HCT116 (cell line): ENCODE measurements at regions not wholly inside any gene's neighbourhood (a gene's known extent, or its start where the extent isn't known, plus 50 kb on each side); places are given as distances from the start of the nearest gene placed in this dataset.

Source experiments
- ATAC-seq: fragments of 200-7000 bp; cut with Tn5 transposase; 2 replicates; pipeline ENCODE4 v1.9.1; 2020; ENCODE audit warnings: mild to moderate bottlenecking, moderate library complexity
- BruUV-seq: library from RNA; stranded (reverse); fragments of 400-500 nt; replicated peaks from 2 replicates; lab custom pipeline; 2021; lab: Mats Ljungman, UMichigan
- CTCF ChIA-PET: fragments of 300-600 bp; sonication (Branson Sonifier 250); formaldehyde crosslinking; loops from one replicate; lab custom pipeline; 2021; ENCODE audit warnings: antibody characterized with exemption; lab: Charles Lee
- POLR2A ChIA-PET: fragments of 300-600, 350-600 bp; sonication (Branson Sonifier 250); formaldehyde crosslinking; loops from one replicate; lab custom pipeline; 2021; ENCODE audit warnings: antibody characterized with exemption; lab: Charles Lee
- RAD21 ChIA-PET, 2 experiments: fragments of 300-600 bp; sonication (Branson Sonifier 250); formaldehyde crosslinking; loops; one replicate each; lab custom pipeline; 2023; ENCODE audit warnings: low total read pairs in 2 of 2; ENCODE audit not compliant: uncharacterized antibody in 2 of 2, unreplicated experiment in 2 of 2, low non-redundant PET in 1 of 2; lab: Charles Lee
- DNase-seq: peaks from one replicate; pipeline ENCODE4 v3.0.0-alpha.2; 2010; ENCODE audit warnings: low read depth, low spot score
- H2AFZ ChIP-seq: fragments of 200-600 bp; shearing (Covaris generic), sonication (generic); 2 replicates; pipeline ENCODE4 v1.6.1; 2017; ENCODE audit warnings: low read depth, mixed run types, mixed read lengths, antibody characterized with exemption, low read length; ENCODE audit not compliant: poor library complexity, severe bottlenecking
- H3K27ac ChIP-seq: 2 replicates; pipeline ENCODE4 v1.5.1; 2012; ENCODE audit warnings: low read depth, low read length
- H3K27me3 ChIP-seq: fragments of 200-600 bp; sonication (generic); 2 replicates; pipeline ENCODE4 v1.6.1; 2016; ENCODE audit warnings: mixed run types, low read length, mixed read lengths; ENCODE audit not compliant: insufficient read depth
- H3K36me3 ChIP-seq, 2 experiments: fragments of 200-500 bp in 1 of 2; fragments of 200-600 bp in 1 of 2; sonication (Bioruptor generic) in 1 of 2; sonication (generic) in 1 of 2; 2 replicates each; pipeline versions ENCODE4 v1.5.1 to v1.6.1; 2014 to 2016; ENCODE audit warnings: low read length in 2 of 2, inconsistent platforms in 1 of 2, mixed read lengths in 1 of 2, mixed run types in 1 of 2; ENCODE audit not compliant: insufficient read depth in 2 of 2, control insufficient read depth in 1 of 2
- H3K4me1 ChIP-seq, 2 experiments: fragments of 200-600 bp in 1 of 2; sonication (generic) in 1 of 2; 2 replicates each; pipeline versions ENCODE4 v1.5.1 to v1.6.1; 2012 to 2017; ENCODE audit warnings: low read length in 2 of 2, inconsistent platforms in 1 of 2, mild to moderate bottlenecking in 1 of 2, mixed read lengths in 1 of 2, mixed run types in 1 of 2, moderate library complexity in 1 of 2; ENCODE audit not compliant: insufficient read depth in 2 of 2, control insufficient read depth in 1 of 2
- H3K4me2 ChIP-seq: fragments of 200-600 bp; sonication (generic); 2 replicates; pipeline ENCODE4 v1.6.1; 2017; ENCODE audit warnings: mixed run types, low read length, mixed read lengths
- H3K4me3 ChIP-seq, 2 experiments: fragments of 200-600 bp in 1 of 2; sonication (generic) in 1 of 2; replicated peaks in 1 of 2; 2 replicates each; pipeline ENCODE4 v1.5.1; 2011 to 2016; ENCODE audit warnings: low read length in 2 of 2, control low read depth in 1 of 2, low read depth in 1 of 2, mild to moderate bottlenecking in 1 of 2, mixed read lengths in 1 of 2, mixed run types in 1 of 2
- H3K79me2 ChIP-seq: fragments of 200-600 bp; sonication (generic); 2 replicates; pipeline ENCODE4 v1.6.1; 2017; ENCODE audit warnings: mild to moderate bottlenecking, mixed run types, low read length, moderate library complexity, mixed read lengths; ENCODE audit not compliant: insufficient read depth
- H3K9ac ChIP-seq: fragments of 200-600 bp; sonication (generic); 2 replicates; pipeline ENCODE4 v1.6.1; 2016; ENCODE audit warnings: low read length, mixed read lengths
- H3K9me2 ChIP-seq: fragments of 200-600 bp; sonication (generic), shearing (Covaris generic); 2 replicates; pipeline ENCODE4 v1.6.1; 2017; ENCODE audit warnings: mixed run types, mild to moderate bottlenecking, moderate library complexity; ENCODE audit not compliant: insufficient read depth
- H3K9me3 ChIP-seq, 2 experiments: fragments of 200-500 bp in 1 of 2; fragments of 200-600 bp in 1 of 2; sonication (Bioruptor generic) in 1 of 2; sonication (generic) in 1 of 2; 2 replicates each; pipeline ENCODE4 v1.6.1; 2014 to 2017; ENCODE audit warnings: low read length in 2 of 2, mixed read lengths in 2 of 2, inconsistent platforms in 1 of 2, low read depth in 1 of 2, mild to moderate bottlenecking in 1 of 2, mixed run types in 1 of 2, moderate library complexity in 1 of 2; ENCODE audit not compliant: control insufficient read depth in 1 of 2, insufficient read depth in 1 of 2
- H4K20me1 ChIP-seq: fragments of 200-600 bp; sonication (generic), shearing (Covaris generic); 2 replicates; pipeline ENCODE4 v1.6.1; 2017; ENCODE audit warnings: mixed run types, mild to moderate bottlenecking, moderate library complexity; ENCODE audit not compliant: insufficient read depth
- ATF3 ChIP-seq: IDR thresholded peaks from 2 replicates; pipeline ENCODE4 v1.6.1; 2012
- CEBPB ChIP-seq: IDR thresholded peaks from 2 replicates; pipeline ENCODE4 v1.6.1; 2012; ENCODE audit warnings: low read depth
- CTCF ChIP-seq, 3 experiments: fragments of 200-600 bp in 1 of 3; sonication (generic) in 1 of 3; IDR thresholded peaks in 2 of 3; conservative IDR thresholded peaks in 1 of 3; 2 replicates each; pipeline ENCODE4 v1.5.1; 2012 to 2017; ENCODE audit warnings: low read depth in 2 of 3, low read length in 2 of 3, antibody characterized with exemption in 1 of 3, borderline replicate concordance in 1 of 3, control low read depth in 1 of 3, mild to moderate bottlenecking in 1 of 3, mixed read lengths in 1 of 3, mixed run types in 1 of 3, moderate library complexity in 1 of 3; ENCODE audit not compliant: insufficient read depth in 1 of 3
- EGR1 ChIP-seq: IDR thresholded peaks from 2 replicates; pipeline ENCODE4 v1.6.1; 2012; ENCODE audit warnings: low read depth
- ELF1 ChIP-seq: IDR thresholded peaks from 2 replicates; pipeline ENCODE4 v1.6.1; 2012; ENCODE audit warnings: low read depth, borderline replicate concordance
- EZH2phosphoT487 ChIP-seq: fragments of 200-600 bp; IDR thresholded peaks from 2 replicates; pipeline ENCODE4 v1.6.1; 2018; ENCODE audit warnings: antibody characterized with exemption, borderline replicate concordance
- FOSL1 ChIP-seq: IDR thresholded peaks from 2 replicates; pipeline ENCODE4 v1.6.1; 2012; ENCODE audit warnings: low read depth
- JUND ChIP-seq: IDR thresholded peaks from 2 replicates; pipeline ENCODE4 v1.6.1; 2012
- POLR2AphosphoS5 ChIP-seq: IDR thresholded peaks from 2 replicates; pipeline ENCODE4 v1.6.1; 2011; ENCODE audit warnings: mild to moderate bottlenecking, low read depth, low read length, moderate library complexity
- RAD21 ChIP-seq: IDR thresholded peaks from 2 replicates; pipeline ENCODE4 v1.6.1; 2012; ENCODE audit warnings: low read depth, mild to moderate bottlenecking
- REST ChIP-seq: IDR thresholded peaks from 2 replicates; pipeline ENCODE4 v1.6.1; 2012; ENCODE audit warnings: low read depth
- SIN3A ChIP-seq: IDR thresholded peaks from 2 replicates; pipeline ENCODE4 v1.6.1; 2012; ENCODE audit warnings: low read depth
- SP1 ChIP-seq: IDR thresholded peaks from 2 replicates; pipeline ENCODE4 v1.6.1; 2012; ENCODE audit warnings: low read depth
- YY1 ChIP-seq: IDR thresholded peaks from 2 replicates; pipeline ENCODE4 v1.6.1; 2011; ENCODE audit warnings: low read length, low read depth, moderate library complexity, mild to moderate bottlenecking; ENCODE audit not compliant: insufficient replicate concordance; ENCODE audit errors: extremely low read depth
- ZFX ChIP-seq: fragments of 450-650 bp; IDR thresholded peaks from 2 replicates; pipeline ENCODE4 v1.6.1; 2017
- ZNF274 ChIP-seq: fragments of 200-500 bp; sonication (Bioruptor generic); IDR thresholded peaks from 2 replicates; pipeline ENCODE4 v1.6.1; 2014; ENCODE audit warnings: mild to moderate bottlenecking, low read depth, low read length, inconsistent platforms
- intact Hi-C: fragments of 100-400 bp; cut with micrococcal nuclease; formaldehyde crosslinking; loops from 2 replicates; pipeline ENCODE4 v1.10.0; 2022

GRCh38 chr10:131452926-131453720, 141.6 kb upstream of the TCERG1L start:
- no peaks in the 10 kb centered on the region for H4K20me1 ChIP-seq
- no peaks in the 10 kb centered on the region for H3K4me1 ChIP-seq
- TF ChIP-seq EZH2phosphoT487 (no peak), REST (no peak), FOSL1 (no peak), YY1 (no peak), ELF1 (no peak), ATF3 (no peak), SP1 (no peak), EGR1 (no peak), JUND (no peak), SIN3A (no peak), ZFX (no peak), RAD21 (no peak), CTCF (IDR thresholded peaks at IDR 0.05 in 2 of 3, conservative IDR thresholded peaks at IDR 0.05 in 1 of 3; ENCODE audit: borderline replicate concordance in 1 of 3, insufficient read depth in 1 of 3, low read depth in 2 of 3, low read length in 2 of 3) (no peak), CEBPB (no peak), ZNF274 (no peak), POLR2AphosphoS5 (no peak)
- TF ChIP-seq, all 23 proteins: peak for 0
- intact Hi-C loops, result loop anchor here (10.0 kb wide), 1 partner anchor 422 kb away; no protein-coding TSS in a partner anchor
- no peaks in the 10 kb centered on the region for H3K9me3 ChIP-seq
- RAD21 ChIA-PET, result no interaction called here
- no TSS peak for BruUV-seq
- H3K9me2 ChIP-seq, result no peaks in the 10 kb centered on the region
- H3K9ac ChIP-seq, result no peak overlapping the region
- CTCF ChIA-PET, result interaction anchor here (1.4 kb wide), 1 partner anchor 116 kb away, joined by 4 read pairs; no protein-coding TSS in a partner anchor
- H3K4me2 ChIP-seq, result no peak overlapping the region
- H3K27me3 ChIP-seq, result peaks cover 4% of the 10 kb centered on the region; the same call in 1 of the 2 replicates
- H3K4me3 ChIP-seq, result no peak overlapping the region
- no peaks in the 10 kb centered on the region for H3K79me2 ChIP-seq
- POLR2A ChIA-PET, result no interaction called here
- DNase-seq (no peak), ATAC-seq (no peak)
- H2AFZ ChIP-seq, result no peak overlapping the region
- no peaks in the 10 kb centered on the region for H3K36me3 ChIP-seq
- no peak overlapping the region for H3K27ac ChIP-seq
